ENCODE measurements at regions not wholly inside any gene's neighbourhood (a gene's known extent, or its start where the extent isn't known, plus 50 kb on each side); places are given as distances from the start of the nearest gene placed in this dataset.

DNA sequence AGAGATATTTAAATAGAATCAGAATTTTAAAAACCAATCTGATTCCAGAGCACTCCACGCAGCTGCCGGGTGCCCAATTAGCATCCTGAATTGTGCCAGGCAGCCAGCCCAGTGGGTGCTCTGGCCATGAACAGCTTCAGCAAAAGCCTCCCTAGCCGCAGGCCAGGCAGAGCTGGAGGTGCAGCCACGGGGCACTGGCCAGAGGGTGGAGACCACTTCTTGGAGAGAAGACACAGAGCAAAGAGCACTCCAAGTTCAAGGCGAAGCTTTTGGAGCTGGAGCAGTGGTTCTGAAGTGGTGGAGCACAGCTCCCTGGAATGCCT, 475.6 kb upstream of the PROK2 start:
- H3K36me3 ChIP-seq, result no peaks in the 10 kb centered on the region
- no peak for DNase-seq (ENCODE audit: extremely low spot score)
- intact Hi-C loops (cut with DNase I), result loop anchor here (10.0 kb wide), 1 partner anchor 386 kb away; no protein-coding TSS in a partner anchor
- peaks cover 11 to 35% (median 33%) of the 10 kb centered on the region in 4 donors for H3K4me1 ChIP-seq
- H3K27ac ChIP-seq (replicated peaks in 1 of 4), result no peak overlapping the region
- TF ChIP-seq POLR2AphosphoS5 (IDR thresholded peaks at IDR 0.05) (no peak), POLR2A (IDR thresholded peaks at IDR 0.05; ENCODE audit: low read depth) (no peak), EP300 (IDR thresholded peaks at IDR 0.05) (no peak)
- TF ChIP-seq, protein P1, sequence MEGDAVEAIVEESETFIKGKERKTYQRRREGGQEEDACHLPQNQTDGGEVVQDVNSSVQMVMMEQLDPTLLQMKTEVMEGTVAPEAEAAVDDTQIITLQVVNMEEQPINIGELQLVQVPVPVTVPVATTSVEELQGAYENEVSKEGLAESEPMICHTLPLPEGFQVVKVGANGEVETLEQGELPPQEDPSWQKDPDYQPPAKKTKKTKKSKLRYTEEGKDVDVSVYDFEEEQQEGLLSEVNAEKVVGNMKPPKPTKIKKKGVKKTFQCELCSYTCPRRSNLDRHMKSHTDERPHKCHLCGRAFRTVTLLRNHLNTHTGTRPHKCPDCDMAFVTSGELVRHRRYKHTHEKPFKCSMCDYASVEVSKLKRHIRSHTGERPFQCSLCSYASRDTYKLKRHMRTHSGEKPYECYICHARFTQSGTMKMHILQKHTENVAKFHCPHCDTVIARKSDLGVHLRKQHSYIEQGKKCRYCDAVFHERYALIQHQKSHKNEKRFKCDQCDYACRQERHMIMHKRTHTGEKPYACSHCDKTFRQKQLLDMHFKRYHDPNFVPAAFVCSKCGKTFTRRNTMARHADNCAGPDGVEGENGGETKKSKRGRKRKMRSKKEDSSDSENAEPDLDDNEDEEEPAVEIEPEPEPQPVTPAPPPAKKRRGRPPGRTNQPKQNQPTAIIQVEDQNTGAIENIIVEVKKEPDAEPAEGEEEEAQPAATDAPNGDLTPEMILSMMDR (IDR thresholded peaks at IDR 0.05), result no peak
- 88% methylated on average over 4 of the region's 5 CpGs for whole genome bisulfite sequencing
- no peaks in the 10 kb centered on the region for H3K9me3 ChIP-seq
- H3K4me3 ChIP-seq, result no peak overlapping the region
- H3K27me3 ChIP-seq, result no peaks in the 10 kb centered on the region

DNA sequence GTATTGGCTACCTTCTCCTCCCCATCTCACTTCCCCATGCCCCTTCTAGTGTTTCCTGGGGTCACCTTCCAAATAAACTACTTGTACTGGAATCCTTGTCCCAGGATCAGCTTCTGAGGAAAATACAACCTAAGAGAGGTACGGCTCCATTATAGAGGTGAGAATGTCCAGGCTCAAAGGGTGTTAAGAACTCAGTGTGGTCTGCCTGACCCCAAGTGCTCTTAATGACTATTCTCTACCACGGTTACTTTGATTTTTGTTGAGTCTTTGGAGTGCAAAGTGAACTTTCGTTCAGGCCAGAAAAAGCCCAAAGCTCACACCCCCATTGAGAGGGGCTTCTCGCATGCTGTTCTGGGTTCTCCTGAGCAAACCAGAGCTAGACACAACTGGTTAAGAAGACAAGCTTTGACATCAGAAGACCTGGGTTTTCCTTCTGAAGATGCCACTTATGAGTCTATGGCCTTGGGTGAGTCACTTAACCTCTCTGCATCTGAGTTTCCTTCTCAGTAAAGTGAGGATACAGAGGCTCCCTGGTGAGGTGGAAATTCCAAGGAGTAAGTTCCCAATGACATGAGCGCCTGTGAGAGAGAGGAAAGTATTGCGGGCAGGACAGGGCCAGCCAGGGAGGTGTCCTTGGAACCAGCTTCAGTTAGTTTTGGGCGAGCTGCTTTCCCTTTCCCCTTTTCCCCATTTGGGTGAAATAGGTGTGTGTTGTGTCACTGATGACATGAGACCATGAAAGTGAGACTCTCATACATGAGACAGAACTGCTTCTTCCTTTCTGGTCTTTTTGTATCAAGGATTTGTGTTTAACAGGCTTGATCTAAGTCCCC, 475.0 kb upstream of the PROK2 start:
- intact Hi-C loops (cut with DNase I), result loop anchor here (10.0 kb wide), 1 partner anchor 385 kb away; no protein-coding TSS in a partner anchor
- TF ChIP-seq EP300 (IDR thresholded peaks at IDR 0.05) (no peak), POLR2A (IDR thresholded peaks at IDR 0.05; ENCODE audit: low read depth) (no peak), POLR2AphosphoS5 (IDR thresholded peaks at IDR 0.05) (no peak)
- TF ChIP-seq, protein P1 (IDR thresholded peaks at IDR 0.05), result no peak
- no peaks in the 10 kb centered on the region for H3K36me3 ChIP-seq
- no peak for DNase-seq (ENCODE audit: extremely low spot score)
- H3K4me1 ChIP-seq, result peaks cover 17 to 40% (median 39%) of the 10 kb centered on the region in 4 donors
- H3K27ac ChIP-seq (replicated peaks in 1 of 4), result no peak overlapping the region
- 90% methylated on average over 7 of the region's 7 CpGs for WGBS
- no peak overlapping the region for H3K4me3 ChIP-seq
- H3K9me3 ChIP-seq, result no peaks in the 10 kb centered on the region
- H3K27me3 ChIP-seq, result no peaks in the 10 kb centered on the region

GRCh38 chr3:72258361-72259141, 473.6 kb upstream of the PROK2 start:
- 61% methylated on average over 14 of the region's 17 CpGs for WGBS
- Histone ChIP-seq H3K9me3 (no peaks in the 10 kb centered on the region), H3K4me3 (no peak overlapping the region), H3K27me3 (no peaks in the 10 kb centered on the region), H3K27ac (replicated peaks in 1 of 4) (no peak overlapping the region), H3K4me1 (peaks cover 18 to 43% (median 41%) of the 10 kb centered on the region in 4 donors), H3K36me3 (no peaks in the 10 kb centered on the region)
- intact Hi-C loops (cut with DNase I), result no loop called here
- DNase-seq (ENCODE audit: extremely low spot score), result no peak
- TF ChIP-seq POLR2A (IDR thresholded peaks at IDR 0.05; ENCODE audit: low read depth), result no peak
- TF ChIP-seq EP300 (IDR thresholded peaks at IDR 0.05), result no peak
- TF ChIP-seq, protein P1 (IDR thresholded peaks at IDR 0.05), result no peak
- no peak for TF ChIP-seq POLR2AphosphoS5 (IDR thresholded peaks at IDR 0.05)

DNA sequence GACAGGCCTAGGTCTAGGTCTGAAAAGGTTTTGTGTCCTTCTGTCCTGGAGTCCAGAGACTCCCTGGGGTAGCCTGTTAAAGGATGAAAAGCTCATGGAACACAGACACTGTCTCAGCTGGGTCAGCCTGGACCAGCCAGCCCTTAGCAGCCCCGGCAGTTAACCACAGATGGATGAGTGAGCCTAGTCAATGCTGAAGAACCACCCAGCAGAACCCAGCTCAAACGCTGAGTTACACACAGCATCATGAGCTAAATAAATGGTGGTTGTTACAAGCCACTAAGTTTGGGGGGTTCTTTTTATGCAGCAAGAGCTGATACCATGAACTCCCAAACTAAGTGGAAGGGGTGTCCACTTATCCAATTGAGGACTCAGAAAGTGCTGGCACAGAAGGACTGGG, 472.8 kb upstream of the PROK2 start:
- no peak for TF ChIP-seq POLR2AphosphoS5 (IDR thresholded peaks at IDR 0.05)
- TF ChIP-seq, protein P1 (IDR thresholded peaks at IDR 0.05), result no peak
- TF ChIP-seq POLR2A (IDR thresholded peaks at IDR 0.05; ENCODE audit: low read depth), result no peak
- no peak for TF ChIP-seq EP300 (IDR thresholded peaks at IDR 0.05)
- Histone ChIP-seq H3K36me3 (no peaks in the 10 kb centered on the region), H3K9me3 (no peaks in the 10 kb centered on the region), H3K4me3 (no peak overlapping the region), H3K4me1 (peaks cover 18 to 43% (median 38%) of the 10 kb centered on the region in 4 donors), H3K27ac (replicated peaks in 1 of 4) (no peak overlapping the region), H3K27me3 (no peaks in the 10 kb centered on the region)
- intact Hi-C loops (cut with DNase I), result no loop called here
- 100% methylated on average over 2 of the region's 2 CpGs for WGBS
- no peak for DNase-seq (ENCODE audit: extremely low spot score)

Data from esophagus muscularis mucosa (tissue), 4 donors.